GM13976 (cell line): ENCODE measurements at regions not wholly inside any gene's neighbourhood (a gene's known extent, or its start where the extent isn't known, plus 50 kb on each side); places are given as distances from the start of the nearest gene placed in this dataset.

Experiments used
- DNase-seq: peaks from one replicate; pipeline ENCODE4 v3.0.0; 2012; ENCODE audit warnings: low spot score
- CTCF ChIP-seq: IDR thresholded peaks from 2 replicates; pipeline ENCODE4 v1.5.1; 2012; ENCODE audit warnings: borderline replicate concordance, mild to moderate bottlenecking; ENCODE audit not compliant: insufficient read depth; ENCODE audit errors: extremely low read depth, missing control alignments, control extremely low read depth
- in situ Hi-C: fragments of 300-500 bp; cut with MboI; formaldehyde crosslinking; loops from one replicate; pipeline ENCODE4 v1.12.0; 2022; ENCODE audit warnings: low sequenced_read_pairs, mixed read lengths, inconsistent platforms; ENCODE audit not compliant: unreplicated experiment

- in situ Hi-C loops, result no loop called here
- TF ChIP-seq CTCF, result no peak
- no peak for DNase-seq
Observed at GRCh38 chr5:67542479-67542878, 345.9 kb upstream of the CD180 start.

GRCh38 chr5:67541875-67542274 lies 345.3 kb upstream of the CD180 start:
- no peak for DNase-seq
- in situ Hi-C loops, result no loop called here
- TF ChIP-seq CTCF, result no peak

DNA sequence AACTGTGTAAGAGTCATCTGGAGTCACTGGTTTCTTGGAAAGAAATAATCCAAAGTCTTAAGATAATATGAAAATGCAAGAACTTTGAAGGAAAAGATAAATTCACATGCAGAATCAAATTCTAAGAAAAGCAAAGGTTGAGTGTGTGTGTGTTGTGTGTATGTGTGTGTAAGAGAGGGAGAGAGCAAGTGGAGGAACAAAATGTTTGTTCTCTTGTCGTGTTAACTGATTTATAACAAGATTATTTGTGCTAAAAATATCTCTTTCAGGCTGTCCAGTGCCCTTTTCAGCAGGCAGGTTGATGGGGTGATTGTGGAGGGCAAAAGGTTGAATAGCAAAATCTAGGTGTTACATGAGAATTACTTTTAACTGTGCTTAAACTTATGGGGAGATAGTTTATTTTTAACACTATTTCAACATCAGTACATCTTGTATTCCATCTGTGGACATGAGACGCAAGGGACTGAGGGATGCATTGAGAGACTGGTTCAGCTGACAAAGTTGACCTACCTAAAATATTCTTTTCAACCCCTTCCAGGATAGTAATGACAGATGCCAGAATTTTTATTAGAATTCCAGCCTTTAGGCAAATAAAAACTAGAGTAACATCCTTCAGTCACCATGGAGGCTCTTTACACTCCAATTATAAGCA lies 342.4 kb upstream of the CD180 start:
- no peak for TF ChIP-seq CTCF
- DNase-seq, result no peak

GRCh38 chr5:67537439-67538148 lies 341.0 kb upstream of the CD180 start:
- no peak for DNase-seq
- in situ Hi-C loops, result no loop called here
- TF ChIP-seq CTCF, result no peak

More for the DNA sequence above, 342.4 kb upstream of the CD180 start:
- in situ Hi-C loops, result no loop called here

DNA sequence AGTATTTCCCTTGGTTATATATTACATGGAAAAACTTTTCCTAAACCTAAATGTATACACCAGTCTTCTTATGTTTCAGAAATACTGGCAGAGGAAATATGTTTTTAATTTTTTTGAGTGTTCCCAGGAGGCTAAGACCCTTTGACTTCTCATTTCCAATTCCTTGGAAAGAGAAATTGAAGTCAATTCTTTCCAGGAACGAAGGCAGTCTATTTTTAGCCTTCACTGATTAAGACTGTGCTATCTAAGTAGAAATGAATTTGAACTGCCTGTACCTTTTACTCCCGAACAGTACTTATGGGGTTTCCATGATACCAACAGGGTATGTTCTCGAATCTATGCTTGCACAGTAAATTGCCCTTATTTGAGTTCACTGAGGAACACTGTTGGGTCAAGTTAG lies 340.3 kb upstream of the CD180 start:
- TF ChIP-seq CTCF, result no peak
- in situ Hi-C loops, result no loop called here
- no peak for DNase-seq

- TF ChIP-seq CTCF, result no peak
- no peak for DNase-seq
- in situ Hi-C loops, result no loop called here
Observed at GRCh38 chr5:67530609-67531255, 334.1 kb upstream of the CD180 start.
